ENCODE measurements at regions not wholly inside any gene's neighbourhood (a gene's known extent, or its start where the extent isn't known, plus 50 kb on each side); places are given as distances from the start of the nearest gene placed in this dataset.

GRCh38 chr2:137729305-137729704, 235.0 kb upstream of the HNMT start:
- no peak for DNase-seq (ENCODE audit: low read depth)

- DNase-seq (ENCODE audit: low read depth): no peak
Measured at GRCh38 chr2:137737559-137737958, 226.7 kb upstream of the HNMT start.

- no peak for DNase-seq (ENCODE audit: low read depth)
Measured at GRCh38 chr2:137741784-137742362, 222.4 kb upstream of the HNMT start.

GRCh38 chr2:137747509-137747908, 216.8 kb upstream of the HNMT start:
- no peak for DNase-seq (ENCODE audit: low read depth)

GRCh38 chr2:137748533-137748932, 215.7 kb upstream of the HNMT start:
- DNase-seq (ENCODE audit: low read depth): no peak

GRCh38 chr2:137764646-137765045, 199.6 kb upstream of the HNMT start:
- DNase-seq (ENCODE audit: low read depth): no peak

- no peak for DNase-seq (ENCODE audit: low read depth)
Measured at GRCh38 chr2:137769406-137769805, 194.9 kb upstream of the HNMT start.

- no peak for DNase-seq (ENCODE audit: low read depth)
Measured at GRCh38 chr2:137770166-137770565, 194.1 kb upstream of the HNMT start.

- DNase-seq (ENCODE audit: low read depth): no peak
Measured at GRCh38 chr2:137771064-137771463, 193.2 kb upstream of the HNMT start.

GRCh38 chr2:137772451-137772850, 191.8 kb upstream of the HNMT start:
- no peak for DNase-seq (ENCODE audit: low read depth)

- DNase-seq (ENCODE audit: low read depth): no peak
Measured at GRCh38 chr2:137775529-137775928, 188.7 kb upstream of the HNMT start.

GRCh38 chr2:137776697-137777096, 187.6 kb upstream of the HNMT start:
- no peak for DNase-seq (ENCODE audit: low read depth)

- no peak for DNase-seq (ENCODE audit: low read depth)
Measured at GRCh38 chr2:137797641-137798040, 166.6 kb upstream of the HNMT start.

- no peak for DNase-seq (ENCODE audit: low read depth)
Measured at GRCh38 chr2:137799600-137799999, 164.7 kb upstream of the HNMT start.

GRCh38 chr2:137800386-137800785, 163.9 kb upstream of the HNMT start:
- no peak for DNase-seq (ENCODE audit: low read depth)

GRCh38 chr2:137801228-137801627, 163.0 kb upstream of the HNMT start:
- DNase-seq (ENCODE audit: low read depth): no peak

- no peak for DNase-seq (ENCODE audit: low read depth)
Measured at GRCh38 chr2:137802038-137802437, 162.2 kb upstream of the HNMT start.

GRCh38 chr2:137806068-137806805, 158.0 kb upstream of the HNMT start:
- no peak for DNase-seq (ENCODE audit: low read depth)

GRCh38 chr2:137809252-137809651, 155.0 kb upstream of the HNMT start:
- DNase-seq (ENCODE audit: low read depth): no peak

- DNase-seq (ENCODE audit: low read depth): no peak
Measured at GRCh38 chr2:137809837-137810236, 154.4 kb upstream of the HNMT start.

- DNase-seq (ENCODE audit: low read depth): no peak
Measured at GRCh38 chr2:137812517-137812916, 151.8 kb upstream of the HNMT start.

GRCh38 chr2:137813176-137813575, 151.1 kb upstream of the HNMT start:
- DNase-seq (ENCODE audit: low read depth): no peak

GRCh38 chr2:137817058-137817457, 147.2 kb upstream of the HNMT start:
- DNase-seq (ENCODE audit: low read depth): no peak

GRCh38 chr2:137823196-137823595, 141.1 kb upstream of the HNMT start:
- no peak for DNase-seq (ENCODE audit: low read depth)

Measured in activated T-helper 9 cell treated with anti-CD3 and anti-CD28 coated beads, Interleukin-2, amount 50 U/mL, for 16 hours (primary cell).